Activated CD4-positive, alpha-beta T cell treated with anti-CD3 and anti-CD28 coated beads for 24 hours (primary cell): ENCODE measurements at regions not wholly inside any gene's neighbourhood (a gene's known extent, or its start where the extent isn't known, plus 50 kb on each side); places are given as distances from the start of the nearest gene placed in this dataset.
"Not testable (repeated sequence)": the region's sequence is repeated elsewhere in the genome, so short reads cannot be mapped to it uniquely, and the experiment has no call there.

Experiments used
- DNase-seq, 2 donors: peaks; one replicate each; pipeline ENCODE4 v3.0.0-alpha.2; 2020; ENCODE audit warnings: low read depth in 2 of 2

GRCh38 chr16:64358291-64358690, 763.6 kb downstream of the CDH11 start:
- no peak for DNase-seq

- no peak for DNase-seq
Observed at GRCh38 chr16:64356267-64356666, 765.6 kb downstream of the CDH11 start.

GRCh38 chr16:64352246-64352645, 769.6 kb downstream of the CDH11 start:
- DNase-seq = no peak

GRCh38 chr16:64351121-64351520, 770.7 kb downstream of the CDH11 start:
- no peak for DNase-seq

- DNase-seq = no peak
Observed at GRCh38 chr16:64346080-64346479, 775.8 kb downstream of the CDH11 start.

DNA sequence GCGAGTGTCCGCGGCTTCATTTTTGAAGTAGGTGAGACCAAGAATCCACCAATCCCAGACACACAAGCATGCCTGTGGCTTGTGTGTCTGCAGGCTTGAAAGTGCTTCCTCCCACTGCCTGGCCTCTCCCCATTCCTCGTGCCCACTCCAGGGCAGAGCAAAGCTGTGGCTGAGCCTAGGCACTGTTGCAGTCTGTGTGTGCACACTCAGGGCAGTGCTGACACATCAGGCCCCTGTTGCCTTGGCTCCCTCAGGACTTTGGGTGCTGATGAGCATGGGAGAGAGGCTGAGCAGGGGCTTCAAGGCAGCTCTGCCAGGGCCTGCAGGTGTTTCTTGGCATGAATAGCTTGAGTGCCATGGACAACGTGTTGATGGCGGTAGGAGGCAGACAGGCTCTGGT, 776.7 kb downstream of the CDH11 start:
- DNase-seq = no peak

DNA sequence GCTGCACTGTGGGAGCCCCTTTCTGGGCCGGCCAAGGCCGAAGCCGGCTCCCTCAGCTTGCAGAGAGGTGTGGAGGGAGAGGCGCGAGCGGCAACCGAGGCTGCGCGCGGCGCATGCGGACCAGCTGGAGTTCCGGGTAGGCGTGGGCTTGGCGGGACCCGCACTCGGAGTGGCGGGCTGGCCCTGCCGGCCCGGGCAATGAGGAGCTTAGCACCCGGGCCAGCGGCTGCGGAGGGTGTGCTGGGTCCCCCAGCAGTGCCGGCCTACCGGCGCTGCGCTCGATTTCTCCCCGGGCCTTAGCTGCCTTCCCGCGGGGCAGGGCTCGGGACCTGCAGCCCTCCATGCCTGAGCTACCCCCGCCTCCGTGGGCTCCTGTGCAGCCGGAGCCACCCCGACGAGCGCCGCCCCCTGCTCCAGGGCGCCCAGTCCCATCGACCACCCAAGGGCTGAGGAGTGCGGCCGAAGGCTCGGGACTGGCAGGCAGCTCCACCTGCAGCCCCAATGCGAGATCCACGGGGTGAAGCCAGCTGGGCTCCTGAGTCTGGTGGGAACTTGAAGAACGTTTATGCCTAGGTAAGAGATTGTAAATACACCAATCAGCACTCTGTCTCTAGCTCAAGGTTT, 777.9 kb downstream of the CDH11 start:
- not testable (repeated sequence) for DNase-seq

DNA sequence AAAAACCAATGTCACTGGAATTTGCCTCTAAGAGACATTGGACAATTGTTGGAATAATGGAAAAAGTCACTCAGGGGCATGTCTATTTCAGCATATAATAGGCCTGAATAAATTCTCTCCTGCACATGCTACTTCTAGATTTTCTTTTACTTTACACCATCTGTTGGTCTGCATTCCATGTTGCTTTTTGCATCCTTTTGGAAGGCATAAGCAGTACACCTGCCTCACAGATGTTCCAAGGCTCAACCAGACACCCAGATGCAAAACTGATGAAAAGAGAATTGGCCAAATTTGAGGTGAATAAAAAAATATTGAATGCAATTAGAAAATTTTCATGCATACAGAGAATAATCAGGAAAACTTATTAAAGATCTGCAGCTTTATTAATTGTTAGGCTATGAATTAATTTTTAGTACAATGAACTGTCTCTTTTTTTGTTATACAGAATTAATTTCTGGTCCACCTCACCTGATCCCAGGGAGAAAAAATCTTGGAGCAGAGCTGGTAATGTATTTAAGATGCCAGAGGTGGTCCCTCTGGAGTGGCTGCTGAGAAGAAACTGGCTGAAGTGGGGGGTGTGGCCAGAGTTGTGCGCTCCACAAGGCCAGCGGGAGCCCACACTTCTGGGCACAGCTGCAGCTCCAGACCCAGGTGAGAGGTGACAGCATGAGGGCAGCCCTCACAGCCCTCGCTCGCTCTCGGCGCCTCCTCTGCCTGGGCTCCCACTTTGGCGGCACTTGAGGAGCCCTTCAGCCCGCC, 778.6 kb downstream of the CDH11 start:
- no peak for DNase-seq

- not testable (repeated sequence) for DNase-seq
Observed at GRCh38 chr16:64341336-64341735, 780.5 kb downstream of the CDH11 start.

DNA sequence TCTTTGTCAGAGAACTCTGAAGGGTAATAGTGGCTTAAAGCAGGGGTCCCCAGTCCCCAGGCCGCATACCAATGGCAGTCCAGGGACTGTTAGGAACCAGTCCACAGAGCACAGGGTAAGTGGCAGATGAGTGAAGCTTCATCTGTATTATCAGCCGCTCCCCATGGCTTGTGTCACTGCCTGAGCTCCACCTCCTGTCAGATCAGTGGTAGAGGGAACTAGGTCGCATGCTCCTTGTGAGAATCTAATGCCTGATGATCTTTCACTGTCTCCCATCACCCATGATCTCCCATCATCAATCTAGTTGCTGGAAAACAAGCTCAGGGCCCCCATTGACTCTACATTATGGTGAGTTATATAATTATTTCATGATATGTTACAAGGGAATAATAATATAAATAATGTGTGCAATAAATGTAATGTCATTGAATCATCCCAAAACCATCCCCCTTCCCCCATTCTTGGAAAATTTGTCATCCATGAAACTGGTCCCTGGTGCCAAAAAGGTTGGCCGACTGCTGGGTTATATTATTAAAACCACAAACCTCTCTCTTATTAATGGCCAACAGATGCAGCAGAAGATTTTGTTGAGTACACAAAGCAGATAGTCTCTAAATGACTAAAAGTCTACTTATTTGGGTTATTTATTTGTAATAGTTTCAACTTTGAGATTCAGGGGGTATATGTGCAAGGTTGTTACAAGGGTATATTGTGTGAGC, 782.7 kb downstream of the CDH11 start:
- DNase-seq = no peak

- DNase-seq = no peak
Observed at GRCh38 chr16:64321881-64322280, 800.0 kb downstream of the CDH11 start.

DNA sequence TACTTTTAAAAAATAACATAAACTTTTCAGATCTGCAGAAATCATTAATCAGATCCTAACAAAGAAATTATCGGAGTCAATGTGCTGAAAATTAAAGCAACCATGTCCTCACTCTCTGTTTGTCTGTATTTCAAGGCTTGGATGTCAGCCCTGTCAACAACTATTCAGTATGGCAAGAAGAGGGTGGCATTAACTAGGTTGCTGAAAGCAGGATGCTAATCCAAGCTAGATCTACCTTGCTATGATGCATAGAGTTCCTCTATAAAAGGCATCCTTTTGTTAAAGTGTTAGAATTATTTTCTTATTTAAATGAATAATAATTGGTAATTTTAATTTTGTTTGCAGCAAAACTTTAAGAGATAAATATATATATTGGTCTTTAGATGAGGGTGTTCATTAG, 800.8 kb downstream of the CDH11 start:
- no peak for DNase-seq

- no peak for DNase-seq
Observed at GRCh38 chr16:64317601-64318000, 804.3 kb downstream of the CDH11 start.

- DNase-seq = no peak
Observed at GRCh38 chr16:64313726-64314125, 808.1 kb downstream of the CDH11 start.

DNA sequence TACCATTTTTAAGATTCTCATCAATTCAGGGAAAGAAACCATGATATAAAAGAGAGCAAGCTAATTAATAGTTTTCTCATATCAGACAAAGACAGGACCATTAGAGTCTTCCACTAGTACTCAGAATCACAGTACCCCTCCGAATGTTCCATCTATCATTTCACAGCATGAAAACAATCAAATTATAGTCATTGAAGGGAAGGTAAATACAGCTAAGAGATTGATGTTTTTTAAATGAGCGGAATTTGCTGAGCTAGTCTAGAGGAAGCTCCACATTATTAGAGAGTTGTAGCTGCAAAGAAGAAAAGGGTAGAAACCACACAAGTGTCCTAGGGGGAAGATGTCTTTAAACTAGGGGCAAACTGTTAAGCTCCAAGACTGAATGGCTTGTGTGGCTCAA, 808.9 kb downstream of the CDH11 start:
- no peak for DNase-seq

- DNase-seq = no peak
Observed at GRCh38 chr16:64312292-64312691, 809.6 kb downstream of the CDH11 start.

DNA sequence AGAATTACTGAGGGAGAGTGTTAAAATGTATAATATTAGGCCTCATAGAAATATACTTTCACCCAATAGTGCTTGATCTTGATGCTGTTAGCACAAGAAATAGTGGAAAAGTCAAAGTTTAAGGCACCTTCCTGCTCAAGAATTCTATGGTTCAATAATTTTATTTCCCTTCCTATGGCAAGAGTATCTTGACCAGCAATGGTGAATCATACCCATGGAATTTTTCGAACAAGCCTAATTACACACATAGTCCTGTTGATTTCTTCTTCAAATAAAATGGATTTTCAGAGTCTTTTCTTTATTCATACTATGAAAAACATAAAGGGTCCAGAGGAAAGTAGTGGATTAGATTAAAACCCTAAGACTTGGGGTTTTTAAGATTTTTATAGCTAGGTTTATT, 810.6 kb downstream of the CDH11 start:
- DNase-seq = no peak

- no peak for DNase-seq
Observed at GRCh38 chr16:64309398-64310110, 812.3 kb downstream of the CDH11 start.

- no peak for DNase-seq
Observed at GRCh38 chr16:64308721-64309120, 813.1 kb downstream of the CDH11 start.

DNA sequence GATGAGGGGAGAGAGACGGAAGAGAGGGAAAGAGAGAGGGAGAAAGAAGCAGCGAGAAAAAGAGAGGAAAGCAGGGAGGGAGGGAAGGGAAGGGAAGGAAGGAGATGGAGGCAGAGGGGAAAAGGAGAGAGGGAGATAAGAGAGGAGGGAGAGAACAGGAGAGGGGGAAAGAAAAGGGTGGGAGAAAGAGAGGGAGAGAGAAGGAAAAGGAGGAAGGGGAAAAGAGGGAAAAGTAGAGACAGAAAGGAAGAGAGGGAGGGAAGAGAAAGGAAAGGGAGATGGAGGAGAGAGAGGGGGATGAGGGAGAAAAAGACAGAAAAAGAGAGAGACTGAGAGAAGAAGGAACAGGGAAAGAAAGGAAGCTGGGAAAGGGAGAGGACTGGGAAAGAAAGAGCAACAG, 814.4 kb downstream of the CDH11 start:
- DNase-seq = no peak

GRCh38 chr16:64305663-64306062, 816.2 kb downstream of the CDH11 start:
- DNase-seq = no peak

DNA sequence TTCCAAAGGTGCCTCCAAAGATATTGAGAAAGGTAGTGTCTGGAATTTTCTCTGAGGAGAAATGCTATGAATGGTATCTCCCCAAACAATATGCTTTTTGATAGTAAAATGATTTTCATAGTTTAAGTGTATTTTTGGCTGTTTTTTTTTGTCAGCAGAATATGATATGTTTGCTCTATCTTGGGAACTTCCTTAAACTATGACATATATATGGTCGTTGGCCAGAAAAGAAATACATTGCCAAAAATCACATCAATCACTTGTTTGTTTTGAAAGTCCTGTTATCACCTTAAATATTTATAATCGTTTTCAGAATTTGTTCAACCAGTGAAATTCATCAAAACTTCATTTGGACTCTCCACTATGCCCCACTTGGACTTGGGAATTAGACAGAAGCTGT, 816.9 kb downstream of the CDH11 start:
- DNase-seq = no peak
